Mammary epithelial cell (primary cell): ENCODE measurements at regions not wholly inside any gene's neighbourhood (a gene's known extent, or its start where the extent isn't known, plus 50 kb on each side); places are given as distances from the start of the nearest gene placed in this dataset.

Experiments
- CTCF ChIP-seq, 2 donors: IDR thresholded peaks in 1 of 2; conservative IDR thresholded peaks in 1 of 2; 2 replicates each; pipeline ENCODE4 v1.5.1; 2011 to 2012; ENCODE audit warnings: inconsistent platforms in 2 of 2, low read length in 2 of 2, mild to moderate bottlenecking in 2 of 2, control low read depth in 1 of 2, low read depth in 1 of 2; ENCODE audit not compliant: insufficient read depth in 1 of 2; ENCODE audit errors: extremely low read depth in 1 of 2
- EZH2 ChIP-seq: IDR thresholded peaks from 2 replicates; pipeline ENCODE4 v1.6.1; 2012; ENCODE audit warnings: low read length, inconsistent platforms, borderline replicate concordance

DNA sequence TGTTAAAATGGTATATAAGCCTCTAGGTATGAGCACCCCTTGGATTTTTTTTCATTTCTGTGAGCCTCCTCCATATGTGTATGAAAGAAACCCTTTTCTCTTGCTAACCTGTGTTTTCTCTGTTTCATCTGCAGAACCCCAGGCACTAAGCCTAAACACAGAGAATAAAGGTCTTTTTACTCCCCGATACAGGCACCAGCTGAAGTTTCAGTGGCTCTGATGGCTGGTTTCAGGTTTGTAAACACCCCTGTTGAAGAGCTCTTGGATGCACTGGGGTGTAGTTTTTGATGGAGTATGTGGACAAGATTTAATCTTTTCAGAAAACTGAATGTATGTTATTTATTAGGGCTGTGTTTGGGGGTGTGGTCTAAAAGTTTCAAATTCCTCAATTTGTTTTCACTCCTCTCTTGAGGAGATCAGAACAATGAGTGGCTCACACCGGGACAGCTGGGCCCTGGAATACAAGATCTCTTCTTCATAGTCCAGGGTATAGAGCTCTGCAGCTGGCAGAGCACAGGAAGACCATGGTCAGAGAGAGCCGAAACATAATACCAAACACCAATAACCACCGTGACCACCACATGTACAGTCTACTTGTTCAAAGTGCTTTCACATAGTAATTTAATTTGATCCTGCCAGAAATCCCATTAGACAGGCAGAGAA is 50.2 kb upstream of the VTCN1 start:
- TF ChIP-seq EZH2 (no peak), CTCF (conservative IDR thresholded peaks at IDR 0.05 in 1 of 2, IDR thresholded peaks at IDR 0.05 in 1 of 2; ENCODE audit: extremely low read depth in 1 of 2, insufficient read depth in 1 of 2, low read depth in 1 of 2, low read length in 2 of 2) (no peak)
